HG02623 (cell line): ENCODE measurements at regions not wholly inside any gene's neighbourhood (a gene's known extent, or its start where the extent isn't known, plus 50 kb on each side); places are given as distances from the start of the nearest gene placed in this dataset.
"Not testable (repeated sequence)": the region's sequence is repeated elsewhere in the genome, so short reads cannot be mapped to it uniquely, and the experiment has no call there.

Source experiments
- ATAC-seq: cut with Tn5 transposase; IDR thresholded peaks from one replicate; pipeline ENCODE4 v1.9.1; 2021; ENCODE audit warnings: moderate library complexity; ENCODE audit not compliant: unreplicated experiment

- ATAC-seq, result no peak
Observed at GRCh38 chr4:144363890-144364289, 223.4 kb upstream of the GYPA start.

DNA sequence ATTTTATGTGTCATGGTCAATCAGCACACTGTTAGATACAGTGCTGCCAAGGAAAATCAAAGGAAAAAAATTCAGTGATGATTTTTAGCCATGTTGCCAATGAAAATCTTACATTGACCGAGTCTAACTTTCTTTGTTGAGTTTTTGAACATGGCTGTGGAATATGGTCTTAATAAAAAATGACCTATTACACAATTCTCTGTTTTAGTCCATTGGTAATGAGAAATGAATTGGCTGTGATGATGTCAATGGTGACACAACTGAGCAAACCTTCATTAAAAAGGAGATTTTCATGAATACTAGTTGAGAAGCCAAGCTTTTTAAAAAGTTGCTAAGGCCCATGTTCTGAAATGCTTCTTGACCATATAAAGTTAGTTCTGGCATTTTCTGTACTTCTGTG lies 225.9 kb upstream of the GYPA start:
- ATAC-seq, result no peak

DNA sequence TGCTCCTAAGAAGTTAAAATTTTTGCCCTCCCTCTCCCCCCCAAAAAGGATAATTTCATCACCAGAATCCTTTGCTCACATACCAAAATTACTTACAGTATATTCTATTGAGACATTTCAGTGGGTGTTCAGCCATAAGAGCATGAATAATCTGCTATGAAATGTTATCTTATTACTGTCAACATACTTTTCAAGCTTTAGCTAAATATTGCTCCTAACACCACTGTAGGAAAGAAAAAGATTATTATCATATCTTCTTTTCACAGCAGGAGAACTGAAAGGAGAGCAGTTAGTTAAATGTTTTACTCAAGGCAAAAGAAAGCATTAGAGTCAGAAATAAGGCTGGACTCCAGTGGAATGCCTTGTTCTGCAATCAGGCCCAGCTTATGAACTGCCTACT lies 231.0 kb upstream of the GYPA start:
- ATAC-seq, result no peak

GRCh38 chr4:144374065-144374464 lies 233.5 kb upstream of the GYPA start:
- peak; percentile 71 for ATAC-seq

- ATAC-seq, result no peak
Observed at GRCh38 chr4:144376866-144377265, 236.3 kb upstream of the GYPA start.

DNA sequence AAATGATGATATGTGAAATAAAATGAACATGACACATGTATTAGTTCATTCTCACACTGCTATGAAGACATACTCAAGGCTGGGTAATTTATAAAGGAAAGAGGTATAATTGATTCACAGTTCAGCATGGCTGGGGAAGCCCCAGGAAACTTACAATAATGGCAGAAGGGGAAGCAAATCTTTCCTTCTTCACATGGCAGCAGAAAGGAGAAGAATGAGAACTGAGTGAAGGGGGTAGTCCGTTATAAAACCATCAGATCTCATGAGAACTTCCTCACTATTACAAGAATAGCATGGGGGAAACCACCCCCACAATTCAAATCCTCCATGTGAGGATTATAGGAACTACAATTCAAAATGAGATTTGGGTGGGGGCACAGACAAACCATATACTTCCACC lies 243.9 kb upstream of the GYPA start:
- no peak for ATAC-seq

GRCh38 chr4:144399927-144400326 lies 246.0 kb upstream of the HHIP start:
- peak; percentile 92 for ATAC-seq

DNA sequence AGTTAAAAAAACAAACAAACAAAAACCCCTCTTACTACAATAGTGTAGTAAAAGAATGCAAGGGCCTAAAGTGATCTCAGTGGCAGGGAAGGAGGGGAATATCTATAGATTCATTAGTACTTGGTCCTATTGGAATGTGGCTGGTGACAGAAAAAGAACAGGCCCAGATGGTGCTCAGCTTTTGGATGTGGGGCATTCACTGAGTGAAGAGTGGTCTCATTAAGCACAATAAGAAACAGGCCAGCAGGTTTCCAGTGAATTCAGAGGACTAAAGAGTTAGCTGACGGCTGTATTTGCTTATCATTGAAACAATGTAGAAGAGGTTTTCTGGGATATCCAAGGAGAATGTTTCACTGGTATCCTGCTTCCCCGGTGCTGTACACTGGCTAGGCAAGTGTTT lies 243.8 kb upstream of the HHIP start:
- ATAC-seq, result no peak

GRCh38 chr4:144402999-144403398 lies 243.0 kb upstream of the HHIP start:
- ATAC-seq, result no peak

DNA sequence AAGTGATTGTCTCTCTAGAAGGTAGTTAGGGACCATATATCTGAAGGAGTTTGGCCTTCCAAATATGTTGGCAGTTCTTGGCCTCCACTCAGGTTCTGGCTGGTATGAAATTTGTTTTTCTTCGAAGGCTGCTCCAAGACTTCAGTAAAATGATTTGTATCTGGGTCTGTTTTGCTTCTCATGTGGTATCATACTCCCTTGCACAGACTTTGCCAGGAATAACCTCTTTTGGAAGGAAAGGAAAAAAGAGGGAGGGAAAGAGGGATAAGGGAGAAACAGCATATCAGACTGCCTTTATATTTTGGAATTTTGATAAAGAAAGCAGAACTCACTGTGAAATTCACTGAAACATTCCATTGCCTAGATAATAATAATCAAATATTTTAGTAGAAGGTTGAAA lies 242.1 kb upstream of the HHIP start:
- ATAC-seq, result no peak

- no peak for ATAC-seq
Observed at GRCh38 chr4:144409525-144409924, 236.4 kb upstream of the HHIP start.

GRCh38 chr4:144410230-144410783 lies 235.6 kb upstream of the HHIP start:
- ATAC-seq, result no peak

- ATAC-seq, result peak; percentile 69
Observed at GRCh38 chr4:144411119-144411518, 234.8 kb upstream of the HHIP start.

DNA sequence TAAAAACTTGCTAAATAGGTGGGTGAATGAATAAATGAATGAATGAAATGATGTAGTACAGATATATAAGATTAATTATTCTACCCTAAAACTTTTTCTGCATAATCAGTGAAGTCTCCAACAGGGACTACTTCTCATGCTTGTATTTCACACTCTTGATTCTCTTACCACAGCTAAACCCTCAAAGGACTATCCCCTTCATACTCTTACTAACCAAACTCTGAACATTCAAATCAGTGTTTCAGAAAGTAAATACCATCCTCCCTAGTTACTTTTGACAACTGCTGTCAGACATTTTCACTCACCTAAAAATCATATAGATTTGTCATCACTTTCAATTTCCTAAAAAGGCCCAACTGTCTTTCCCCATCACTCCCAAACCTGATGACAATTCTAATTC lies 234.3 kb upstream of the HHIP start:
- ATAC-seq, result peak; percentile 60

DNA sequence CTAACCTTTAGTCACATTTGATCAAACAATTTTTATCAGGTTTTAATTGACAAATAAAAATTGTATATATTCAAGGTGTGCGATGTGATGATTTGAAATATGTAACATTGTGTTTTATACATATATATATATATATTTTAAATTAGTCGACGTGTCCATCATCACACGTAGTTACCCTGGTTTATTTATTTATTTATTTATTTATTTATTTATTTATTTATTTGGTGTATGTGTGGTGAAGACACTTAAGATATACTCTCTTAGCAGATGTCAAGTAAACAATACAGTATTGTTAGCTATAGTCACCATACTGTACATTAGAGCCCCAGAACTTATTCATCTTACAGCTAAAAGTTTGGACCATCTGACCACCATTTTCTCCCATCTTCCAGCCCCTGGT lies 224.9 kb upstream of the HHIP start:
- no peak for ATAC-seq

DNA sequence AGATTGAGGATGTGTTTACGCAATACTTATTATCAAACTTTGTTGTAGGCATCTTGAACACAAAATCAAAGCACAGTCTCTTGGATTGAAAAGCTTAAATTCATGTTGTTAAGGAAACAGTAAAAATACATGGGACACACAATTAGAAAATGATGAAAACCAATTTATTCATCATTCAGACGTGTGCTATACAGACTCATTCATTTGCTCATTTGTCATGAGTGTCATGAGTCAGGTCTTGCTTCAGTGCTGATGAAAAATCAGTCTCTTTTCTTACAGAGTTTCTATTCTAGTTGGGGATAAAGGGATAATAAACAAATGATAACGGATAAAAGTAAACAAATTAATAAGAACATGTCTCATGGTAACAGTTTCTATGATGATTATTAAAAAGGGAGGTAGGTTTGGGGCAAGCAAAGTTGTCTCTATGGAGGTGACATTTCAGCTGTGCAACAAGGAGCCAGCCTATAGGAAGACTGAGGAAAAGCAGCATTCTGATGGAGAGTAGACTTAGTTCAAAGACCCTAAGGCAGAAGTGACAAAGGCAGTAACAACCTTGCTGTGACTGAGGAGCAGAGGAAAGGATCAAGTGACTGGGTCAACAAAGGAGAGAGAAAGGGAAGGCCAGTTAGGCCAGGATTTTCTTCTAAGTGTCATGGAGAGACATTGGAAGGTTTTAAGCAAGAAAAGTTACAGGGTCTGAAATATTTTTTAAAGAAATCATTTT lies 224.0 kb upstream of the HHIP start:
- no peak for ATAC-seq

- ATAC-seq, result no peak
Observed at GRCh38 chr4:144423930-144424329, 222.0 kb upstream of the HHIP start.

DNA sequence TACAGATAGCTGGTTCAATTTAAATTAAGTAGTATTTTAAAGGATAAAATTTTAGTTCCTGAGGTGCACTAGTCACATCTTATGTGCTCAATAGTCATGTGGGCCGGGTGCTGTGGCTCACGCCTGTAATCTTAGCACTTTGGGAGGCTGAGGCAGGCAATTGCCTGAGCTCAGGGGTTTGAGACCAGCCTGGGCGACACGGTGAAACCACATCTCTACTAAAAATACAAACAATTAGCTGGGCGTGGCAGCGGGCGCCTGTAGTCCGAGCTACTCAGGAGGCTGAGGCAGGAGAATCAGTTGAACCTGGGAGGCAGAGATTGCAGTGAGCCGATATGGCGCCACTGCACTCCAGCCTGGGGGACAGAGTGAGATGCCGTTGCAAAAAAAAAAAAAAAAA lies 219.9 kb upstream of the HHIP start:
- not testable (repeated sequence) for ATAC-seq

GRCh38 chr4:144442713-144443112 lies 203.2 kb upstream of the HHIP start:
- ATAC-seq, result no peak

DNA sequence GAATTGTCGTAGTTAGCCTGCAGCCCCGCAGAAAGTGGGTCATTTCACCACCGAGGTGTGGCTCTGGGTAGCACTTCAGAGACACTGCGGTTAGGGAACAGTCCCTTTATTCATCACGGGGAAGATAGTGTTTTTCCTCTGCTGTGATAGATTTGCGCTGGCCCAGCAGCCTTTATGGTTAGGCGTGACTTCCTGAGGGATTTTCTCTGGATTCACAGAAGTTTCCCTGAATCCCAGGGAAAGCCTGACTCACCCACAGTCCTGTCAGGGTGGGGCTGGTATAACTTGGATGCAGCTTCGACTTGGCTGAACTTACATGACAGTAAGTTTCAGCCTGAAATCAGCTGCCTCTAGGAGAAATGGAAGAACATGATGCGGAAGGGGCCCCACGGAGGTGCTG lies 196.3 kb upstream of the HHIP start:
- ATAC-seq, result no peak

- ATAC-seq, result no peak
Observed at GRCh38 chr4:144450526-144450925, 195.4 kb upstream of the HHIP start.

DNA sequence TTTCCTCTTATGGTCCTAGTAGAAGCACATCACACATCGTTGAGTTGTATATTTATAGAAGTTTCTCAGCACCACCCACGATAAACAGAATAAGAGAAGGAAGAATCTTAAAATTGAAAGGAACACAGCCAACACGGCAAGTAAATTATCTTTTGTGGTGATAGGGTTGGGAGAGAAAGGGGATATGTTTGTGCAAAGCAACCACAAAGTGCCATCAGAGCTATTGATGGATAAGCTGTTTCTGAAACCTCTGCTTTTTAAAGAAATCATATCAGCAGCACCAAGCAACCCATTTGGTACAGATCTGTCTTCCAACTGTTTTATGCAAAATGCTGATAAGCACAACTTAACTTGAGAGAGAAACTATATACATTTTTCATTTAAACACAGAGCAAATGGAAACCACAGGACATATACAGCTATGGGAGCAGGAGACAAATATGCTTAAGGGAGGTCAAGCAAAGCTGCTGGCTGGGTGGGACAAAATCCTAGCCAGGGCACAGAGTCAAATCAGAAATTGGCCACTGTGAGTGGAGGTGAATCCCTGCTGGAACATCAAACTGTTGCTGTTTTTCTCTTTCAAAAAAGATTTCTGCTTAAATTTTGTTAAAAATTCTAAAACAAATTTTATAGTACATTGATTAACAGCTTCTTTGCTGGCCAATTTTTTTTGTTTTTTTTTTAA lies 194.0 kb upstream of the HHIP start:
- ATAC-seq, result no peak
